Thyroid gland (tissue), 4 donors: ENCODE measurements at regions not wholly inside any gene's neighbourhood (a gene's known extent, or its start where the extent isn't known, plus 50 kb on each side); places are given as distances from the start of the nearest gene placed in this dataset.

Experiments used
- POLR2A ChIP-seq, 2 donors: fragments of 450-650 bp; IDR thresholded peaks; one replicate each; pipeline ENCODE4 v1.6.1; 2017; ENCODE audit warnings: antibody characterized with exemption in 2 of 2, mild to moderate bottlenecking in 2 of 2, moderate library complexity in 1 of 2
- TF ChIP-seq, protein P1 (sequence below), 6 experiments: fragments of 200-600 bp in 3 of 6; fragments of 450-650 bp in 3 of 6; sonication (generic) in 3 of 6; IDR thresholded peaks; one replicate each; pipeline ENCODE4 v1.5.1; 2016 to 2019; ENCODE audit warnings: antibody characterized with exemption in 6 of 6, mild to moderate bottlenecking in 2 of 6, inconsistent platforms in 1 of 6, moderate library complexity in 1 of 6

- TF ChIP-seq, protein P1, sequence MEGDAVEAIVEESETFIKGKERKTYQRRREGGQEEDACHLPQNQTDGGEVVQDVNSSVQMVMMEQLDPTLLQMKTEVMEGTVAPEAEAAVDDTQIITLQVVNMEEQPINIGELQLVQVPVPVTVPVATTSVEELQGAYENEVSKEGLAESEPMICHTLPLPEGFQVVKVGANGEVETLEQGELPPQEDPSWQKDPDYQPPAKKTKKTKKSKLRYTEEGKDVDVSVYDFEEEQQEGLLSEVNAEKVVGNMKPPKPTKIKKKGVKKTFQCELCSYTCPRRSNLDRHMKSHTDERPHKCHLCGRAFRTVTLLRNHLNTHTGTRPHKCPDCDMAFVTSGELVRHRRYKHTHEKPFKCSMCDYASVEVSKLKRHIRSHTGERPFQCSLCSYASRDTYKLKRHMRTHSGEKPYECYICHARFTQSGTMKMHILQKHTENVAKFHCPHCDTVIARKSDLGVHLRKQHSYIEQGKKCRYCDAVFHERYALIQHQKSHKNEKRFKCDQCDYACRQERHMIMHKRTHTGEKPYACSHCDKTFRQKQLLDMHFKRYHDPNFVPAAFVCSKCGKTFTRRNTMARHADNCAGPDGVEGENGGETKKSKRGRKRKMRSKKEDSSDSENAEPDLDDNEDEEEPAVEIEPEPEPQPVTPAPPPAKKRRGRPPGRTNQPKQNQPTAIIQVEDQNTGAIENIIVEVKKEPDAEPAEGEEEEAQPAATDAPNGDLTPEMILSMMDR (IDR thresholded peaks at IDR 0.05) = no peak
- TF ChIP-seq POLR2A (IDR thresholded peaks at IDR 0.05) = no peak
Measured at GRCh38 chr2:66865161-66865560, 430.2 kb downstream of the MEIS1 start.
